Activated CD8-positive, alpha-beta T cell treated with anti-CD3 and anti-CD28 coated beads for 36 hours (primary cell): ENCODE measurements at regions not wholly inside any gene's neighbourhood (a gene's known extent, or its start where the extent isn't known, plus 50 kb on each side); places are given as distances from the start of the nearest gene placed in this dataset.

ENCODE experiments used
- ATAC-seq: fragments of 200-7000 bp; cut with Tn5 transposase; one replicate; pipeline ENCODE4 v1.10.0; 2021; ENCODE audit warnings: mild to moderate bottlenecking, moderate library complexity
- CTCF ChIA-PET: fragments of 350-600 bp; sonication (Branson Sonifier 250); formaldehyde crosslinking; loops from one replicate; lab custom pipeline; 2021; ENCODE audit warnings: antibody characterized with exemption; lab: Charles Lee
- POLR2A ChIA-PET: fragments of 350-600 bp; sonication (Branson Sonifier 250); formaldehyde crosslinking; loops from one replicate; lab custom pipeline; 2021; ENCODE audit warnings: antibody characterized with exemption; lab: Charles Lee
- DNase-seq: peaks from one replicate; pipeline ENCODE4 v3.0.0-alpha.2; 2020
- H3K27ac Mint-ChIP-seq: one replicate; pipeline ENCODE4 v1.8.0; 2021; ENCODE audit warnings: mild to moderate bottlenecking, mixed read lengths
- H3K27me3 Mint-ChIP-seq: one replicate; pipeline ENCODE4 v1.8.0; 2021; ENCODE audit warnings: mixed read lengths
- H3K36me3 Mint-ChIP-seq: one replicate; pipeline ENCODE4 v1.8.0; 2021; ENCODE audit warnings: low read depth, mixed read lengths
- H3K4me1 Mint-ChIP-seq: one replicate; pipeline ENCODE4 v1.8.0; 2021; ENCODE audit warnings: low read depth, mixed read lengths
- H3K4me3 Mint-ChIP-seq: one replicate; pipeline ENCODE4 v1.8.0; 2021; ENCODE audit warnings: mild to moderate bottlenecking, moderate library complexity, mixed read lengths
- H3K9me3 Mint-ChIP-seq: one replicate; pipeline ENCODE4 v1.8.0; 2021; ENCODE audit warnings: mixed read lengths
- intact Hi-C: fragments of 100-400 bp; cut with micrococcal nuclease; formaldehyde crosslinking; loops from one replicate; pipeline ENCODE4 v1.10.0; 2022
- TF ChIP-seq, protein P1 (sequence below): fragments of 200-600 bp; IDR thresholded peaks from one replicate; pipeline ENCODE4 v1.8.0; 2022; ENCODE audit warnings: antibody characterized with exemption, mild to moderate bottlenecking

DNA sequence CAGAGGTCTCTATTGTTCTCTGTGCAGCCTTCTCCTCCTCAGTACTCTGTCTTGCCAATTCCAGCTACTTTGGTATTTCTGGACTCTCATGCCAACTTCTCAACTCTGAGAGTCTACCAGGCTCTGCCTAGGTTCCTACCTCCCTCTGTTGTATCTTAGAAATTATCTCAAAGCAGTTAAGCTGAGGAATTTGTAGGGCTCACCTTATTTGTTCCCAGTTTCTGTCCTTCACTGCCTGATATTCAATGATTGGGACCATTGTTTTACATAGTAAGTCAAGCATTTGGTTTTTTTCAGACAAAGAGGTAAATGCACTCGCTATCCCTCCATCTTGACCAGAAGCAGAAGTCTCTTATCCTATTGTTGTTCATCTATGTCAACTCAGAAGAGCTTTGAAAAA lies 205.0 kb upstream of the PGR start:
- no peaks in the 10 kb centered on the region for H3K27me3 Mint-ChIP-seq
- peaks cover 8% of the 10 kb centered on the region for H3K9me3 Mint-ChIP-seq
- no peak overlapping the region for H3K4me3 Mint-ChIP-seq
- intact Hi-C loops, result no loop called here
- CTCF ChIA-PET, result no interaction called here
- POLR2A ChIA-PET, result no interaction called here
- no peak for DNase-seq
- no peaks in the 10 kb centered on the region for H3K36me3 Mint-ChIP-seq
- no peak overlapping the region for H3K27ac Mint-ChIP-seq
- TF ChIP-seq, protein P1, sequence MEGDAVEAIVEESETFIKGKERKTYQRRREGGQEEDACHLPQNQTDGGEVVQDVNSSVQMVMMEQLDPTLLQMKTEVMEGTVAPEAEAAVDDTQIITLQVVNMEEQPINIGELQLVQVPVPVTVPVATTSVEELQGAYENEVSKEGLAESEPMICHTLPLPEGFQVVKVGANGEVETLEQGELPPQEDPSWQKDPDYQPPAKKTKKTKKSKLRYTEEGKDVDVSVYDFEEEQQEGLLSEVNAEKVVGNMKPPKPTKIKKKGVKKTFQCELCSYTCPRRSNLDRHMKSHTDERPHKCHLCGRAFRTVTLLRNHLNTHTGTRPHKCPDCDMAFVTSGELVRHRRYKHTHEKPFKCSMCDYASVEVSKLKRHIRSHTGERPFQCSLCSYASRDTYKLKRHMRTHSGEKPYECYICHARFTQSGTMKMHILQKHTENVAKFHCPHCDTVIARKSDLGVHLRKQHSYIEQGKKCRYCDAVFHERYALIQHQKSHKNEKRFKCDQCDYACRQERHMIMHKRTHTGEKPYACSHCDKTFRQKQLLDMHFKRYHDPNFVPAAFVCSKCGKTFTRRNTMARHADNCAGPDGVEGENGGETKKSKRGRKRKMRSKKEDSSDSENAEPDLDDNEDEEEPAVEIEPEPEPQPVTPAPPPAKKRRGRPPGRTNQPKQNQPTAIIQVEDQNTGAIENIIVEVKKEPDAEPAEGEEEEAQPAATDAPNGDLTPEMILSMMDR, result no peak
- ATAC-seq, result no peak
- no peaks in the 10 kb centered on the region for H3K4me1 Mint-ChIP-seq

- DNase-seq, result no peak
- H3K27ac Mint-ChIP-seq, result no peak overlapping the region
- H3K27me3 Mint-ChIP-seq, result no peaks in the 10 kb centered on the region
- H3K4me3 Mint-ChIP-seq, result no peak overlapping the region
- TF ChIP-seq, protein P1, result no peak
- ATAC-seq, result no peak
- POLR2A ChIA-PET, result no interaction called here
- no peaks in the 10 kb centered on the region for H3K4me1 Mint-ChIP-seq
- intact Hi-C loops, result no loop called here
- H3K36me3 Mint-ChIP-seq, result no peaks in the 10 kb centered on the region
- H3K9me3 Mint-ChIP-seq, result peaks cover 8% of the 10 kb centered on the region
- CTCF ChIA-PET, result no interaction called here
Observed at GRCh38 chr11:101331411-101331810, 201.8 kb upstream of the PGR start.

DNA sequence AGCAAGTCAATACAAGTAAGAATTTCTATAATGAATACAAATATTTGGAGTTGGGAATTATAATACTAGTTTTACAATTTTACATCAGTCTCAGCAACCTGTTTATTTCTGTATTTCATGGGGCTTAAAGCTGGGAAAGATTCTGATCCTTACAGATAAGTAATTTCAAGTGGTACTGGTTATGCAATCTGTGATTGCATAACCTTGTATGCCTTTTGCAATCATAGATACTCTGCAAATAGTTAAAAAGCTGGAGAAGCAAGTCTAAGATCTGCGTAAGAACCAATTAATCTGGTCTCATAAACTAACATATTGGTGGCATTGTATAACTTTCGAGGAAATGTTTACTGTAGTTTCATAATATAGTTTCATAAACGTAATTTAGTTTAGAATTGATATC lies 198.3 kb upstream of the PGR start:
- POLR2A ChIA-PET, result no interaction called here

GRCh38 chr11:101326141-101326540 lies 196.5 kb upstream of the PGR start:
- no peak overlapping the region for H3K27ac Mint-ChIP-seq

More for the DNA sequence above, 198.3 kb upstream of the PGR start:
- H3K36me3 Mint-ChIP-seq, result no peaks in the 10 kb centered on the region
- intact Hi-C loops, result no loop called here
- H3K4me3 Mint-ChIP-seq, result no peak overlapping the region
- CTCF ChIA-PET, result no interaction called here
- no peak overlapping the region for H3K27ac Mint-ChIP-seq
- peaks cover 8% of the 10 kb centered on the region for H3K9me3 Mint-ChIP-seq
- DNase-seq, result no peak
- TF ChIP-seq, protein P1, result no peak
- no peak for ATAC-seq
- H3K4me1 Mint-ChIP-seq, result no peaks in the 10 kb centered on the region
- H3K27me3 Mint-ChIP-seq, result no peaks in the 10 kb centered on the region

GRCh38 chr11:101323997-101324396 lies 194.4 kb upstream of the PGR start:
- H3K27ac Mint-ChIP-seq, result no peak overlapping the region
- ChIA-PET CTCF (no interaction called here), POLR2A (no interaction called here)
- intact Hi-C loops, result no loop called here
- H3K27me3 Mint-ChIP-seq, result no peaks in the 10 kb centered on the region
- no peak overlapping the region for H3K4me3 Mint-ChIP-seq
- H3K9me3 Mint-ChIP-seq, result peaks cover 4% of the 10 kb centered on the region
- ATAC-seq, result no peak
- DNase-seq, result no peak
- no peaks in the 10 kb centered on the region for H3K4me1 Mint-ChIP-seq
- H3K36me3 Mint-ChIP-seq, result no peaks in the 10 kb centered on the region
- TF ChIP-seq, protein P1, result no peak

More at GRCh38 chr11:101326141-101326540, 196.5 kb upstream of the PGR start:
- no peaks in the 10 kb centered on the region for H3K36me3 Mint-ChIP-seq
- ChIA-PET POLR2A (no interaction called here), CTCF (no interaction called here)
- no peak for DNase-seq
- peaks cover 6% of the 10 kb centered on the region for H3K9me3 Mint-ChIP-seq
- no peak overlapping the region for H3K4me3 Mint-ChIP-seq
- no peaks in the 10 kb centered on the region for H3K27me3 Mint-ChIP-seq
- intact Hi-C loops, result no loop called here
- no peak for ATAC-seq
- no peaks in the 10 kb centered on the region for H3K4me1 Mint-ChIP-seq
- TF ChIP-seq, protein P1, result no peak
